Gastroesophageal sphincter (tissue), 3 donors: ENCODE measurements at regions not wholly inside any gene's neighbourhood (a gene's known extent, or its start where the extent isn't known, plus 50 kb on each side); places are given as distances from the start of the nearest gene placed in this dataset.

Source experiments
- EP300 ChIP-seq: sonication (generic); formaldehyde crosslinking; IDR thresholded peaks from one replicate; pipeline ENCODE4 v1.6.1; 2017; ENCODE audit warnings: antibody characterized with exemption, mild to moderate bottlenecking
- POLR2A ChIP-seq, 2 donors: fragments of 450-650 bp; IDR thresholded peaks; one replicate each; pipeline ENCODE4 v1.6.1; 2017; ENCODE audit warnings: antibody characterized with exemption in 2 of 2, mild to moderate bottlenecking in 2 of 2, moderate library complexity in 1 of 2
- POLR2AphosphoS5 ChIP-seq: sonication (generic); formaldehyde crosslinking; IDR thresholded peaks from one replicate; pipeline ENCODE4 v1.6.1; 2017; ENCODE audit warnings: antibody characterized with exemption
- TF ChIP-seq, protein P1 (sequence below), 4 experiments: fragments of 200-600 bp in 2 of 4; fragments of 450-650 bp in 2 of 4; sonication (generic) in 1 of 4; IDR thresholded peaks; one replicate each; pipeline ENCODE4 v1.5.1; 2017 to 2019; ENCODE audit warnings: antibody characterized with exemption in 4 of 4, mild to moderate bottlenecking in 2 of 4, moderate library complexity in 2 of 4

- TF ChIP-seq, protein P1, sequence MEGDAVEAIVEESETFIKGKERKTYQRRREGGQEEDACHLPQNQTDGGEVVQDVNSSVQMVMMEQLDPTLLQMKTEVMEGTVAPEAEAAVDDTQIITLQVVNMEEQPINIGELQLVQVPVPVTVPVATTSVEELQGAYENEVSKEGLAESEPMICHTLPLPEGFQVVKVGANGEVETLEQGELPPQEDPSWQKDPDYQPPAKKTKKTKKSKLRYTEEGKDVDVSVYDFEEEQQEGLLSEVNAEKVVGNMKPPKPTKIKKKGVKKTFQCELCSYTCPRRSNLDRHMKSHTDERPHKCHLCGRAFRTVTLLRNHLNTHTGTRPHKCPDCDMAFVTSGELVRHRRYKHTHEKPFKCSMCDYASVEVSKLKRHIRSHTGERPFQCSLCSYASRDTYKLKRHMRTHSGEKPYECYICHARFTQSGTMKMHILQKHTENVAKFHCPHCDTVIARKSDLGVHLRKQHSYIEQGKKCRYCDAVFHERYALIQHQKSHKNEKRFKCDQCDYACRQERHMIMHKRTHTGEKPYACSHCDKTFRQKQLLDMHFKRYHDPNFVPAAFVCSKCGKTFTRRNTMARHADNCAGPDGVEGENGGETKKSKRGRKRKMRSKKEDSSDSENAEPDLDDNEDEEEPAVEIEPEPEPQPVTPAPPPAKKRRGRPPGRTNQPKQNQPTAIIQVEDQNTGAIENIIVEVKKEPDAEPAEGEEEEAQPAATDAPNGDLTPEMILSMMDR (IDR thresholded peaks at IDR 0.05), result no peak
- TF ChIP-seq POLR2AphosphoS5 (no peak), POLR2A (IDR thresholded peaks at IDR 0.05) (no peak), EP300 (no peak)
Observed at GRCh38 chr16:63512910-63513309, 1476.7 kb upstream of the CDH8 start.
